ENCODE measurements at regions not wholly inside any gene's neighbourhood (a gene's known extent, or its start where the extent isn't known, plus 50 kb on each side); places are given as distances from the start of the nearest gene placed in this dataset.

DNA sequence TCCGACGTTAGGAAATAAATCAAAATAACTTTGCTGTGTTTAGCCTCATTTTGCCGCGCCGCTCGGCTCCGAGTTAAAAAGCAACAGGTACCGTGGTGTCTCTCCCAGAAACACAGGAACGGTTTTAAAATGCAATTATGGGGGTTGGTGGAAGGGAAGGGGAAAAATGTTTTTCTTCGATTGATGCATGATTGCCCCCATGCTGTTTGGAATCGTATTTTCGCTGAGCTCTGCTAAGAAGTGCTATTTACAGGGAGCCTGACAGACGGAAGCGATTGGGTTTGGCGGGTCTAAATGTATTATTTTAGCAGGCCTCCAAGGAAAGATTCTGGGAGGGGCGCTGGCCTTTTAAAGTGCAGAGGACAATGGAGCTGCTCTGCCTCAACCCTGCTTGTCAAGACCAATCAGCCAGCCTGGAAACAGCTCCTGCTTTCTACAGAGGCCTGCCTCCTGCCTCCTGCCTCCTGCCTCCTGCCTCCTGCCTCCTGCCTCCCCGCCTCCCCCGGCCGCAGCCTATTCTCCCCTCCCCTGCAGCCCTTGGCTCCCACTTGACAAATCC, 156.7 kb upstream of the TLE3 start:
- BruUV-seq (replicated peaks) = no TSS peak
- no peaks in the 10 kb centered on the region for H3K27me3 ChIP-seq (replicated peaks; ENCODE audit: insufficient read depth, low read depth, low read length, poor library complexity)
- ChIA-PET CTCF (no interaction called here), POLR2A (ENCODE audit: low non-redundant PET) (no interaction called here)
- TF ChIP-seq EZH2 (IDR thresholded peaks at IDR 0.05; ENCODE audit: borderline replicate concordance, low read depth, low read length, poor library complexity, severe bottlenecking) = no peak
- TF ChIP-seq, protein P1, sequence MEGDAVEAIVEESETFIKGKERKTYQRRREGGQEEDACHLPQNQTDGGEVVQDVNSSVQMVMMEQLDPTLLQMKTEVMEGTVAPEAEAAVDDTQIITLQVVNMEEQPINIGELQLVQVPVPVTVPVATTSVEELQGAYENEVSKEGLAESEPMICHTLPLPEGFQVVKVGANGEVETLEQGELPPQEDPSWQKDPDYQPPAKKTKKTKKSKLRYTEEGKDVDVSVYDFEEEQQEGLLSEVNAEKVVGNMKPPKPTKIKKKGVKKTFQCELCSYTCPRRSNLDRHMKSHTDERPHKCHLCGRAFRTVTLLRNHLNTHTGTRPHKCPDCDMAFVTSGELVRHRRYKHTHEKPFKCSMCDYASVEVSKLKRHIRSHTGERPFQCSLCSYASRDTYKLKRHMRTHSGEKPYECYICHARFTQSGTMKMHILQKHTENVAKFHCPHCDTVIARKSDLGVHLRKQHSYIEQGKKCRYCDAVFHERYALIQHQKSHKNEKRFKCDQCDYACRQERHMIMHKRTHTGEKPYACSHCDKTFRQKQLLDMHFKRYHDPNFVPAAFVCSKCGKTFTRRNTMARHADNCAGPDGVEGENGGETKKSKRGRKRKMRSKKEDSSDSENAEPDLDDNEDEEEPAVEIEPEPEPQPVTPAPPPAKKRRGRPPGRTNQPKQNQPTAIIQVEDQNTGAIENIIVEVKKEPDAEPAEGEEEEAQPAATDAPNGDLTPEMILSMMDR (conservative IDR thresholded peaks at IDR 0.05; ENCODE audit: low read depth, low read length) = no peak
- DNase-seq (ENCODE audit: low spot score) = no peak
- no peak overlapping the region for H3K4me3 ChIP-seq (ENCODE audit: low read depth, low read length, poor library complexity, severe bottlenecking)
- H3K36me3 ChIP-seq (ENCODE audit: insufficient read depth, low read length, poor library complexity, severe bottlenecking) = no peaks in the 10 kb centered on the region
- no peak overlapping the region for H3K27ac ChIP-seq (ENCODE audit: low read depth, low read length, poor library complexity, severe bottlenecking)
- peaks cover 11% of the 10 kb centered on the region for H3K4me1 ChIP-seq (ENCODE audit: insufficient read depth, low read length, poor library complexity, severe bottlenecking)
- H3K9me3 ChIP-seq (ENCODE audit: low read depth, low read length, poor library complexity, severe bottlenecking) = no peaks in the 10 kb centered on the region
- intact Hi-C loops (cut with micrococcal nuclease; ENCODE audit: unreplicated experiment) = no loop called here

DNA sequence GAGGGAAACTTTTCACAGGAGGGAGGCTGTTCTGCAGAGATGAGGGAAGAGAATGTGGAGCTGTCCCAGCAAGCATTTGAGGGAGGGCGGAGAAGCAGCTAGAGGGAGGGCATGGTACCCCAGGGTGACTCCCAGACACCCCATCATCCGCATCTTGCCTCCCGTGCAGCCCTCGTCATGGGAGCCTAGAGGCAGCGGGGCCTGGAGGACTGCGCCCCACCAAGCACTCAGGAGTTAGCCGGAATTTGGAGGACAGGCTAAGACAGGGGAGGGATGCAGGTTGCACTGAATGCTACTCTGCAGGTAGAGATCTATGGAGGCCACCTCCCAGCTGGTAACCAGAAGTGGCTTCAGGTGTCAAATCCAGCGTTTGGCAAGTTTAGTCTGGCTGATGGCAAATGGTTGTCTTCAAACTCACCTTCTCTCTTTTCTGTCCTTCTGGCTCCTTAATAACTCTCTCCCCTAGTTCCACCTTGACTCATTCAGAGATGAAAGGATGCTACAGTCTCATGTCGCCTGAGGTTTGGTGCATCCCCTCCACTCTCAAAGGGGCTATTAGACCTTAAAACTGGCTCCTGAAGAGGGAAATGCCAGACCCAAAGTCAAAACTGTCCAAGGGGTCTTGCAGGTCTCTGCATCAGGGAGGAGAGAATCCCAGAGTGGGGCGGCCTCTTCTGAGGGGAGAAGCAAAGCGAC, 155.9 kb upstream of the TLE3 start:
- Histone ChIP-seq H3K36me3 (ENCODE audit: insufficient read depth, low read length, poor library complexity, severe bottlenecking) (no peaks in the 10 kb centered on the region), H3K4me3 (ENCODE audit: low read depth, low read length, poor library complexity, severe bottlenecking) (no peak overlapping the region), H3K27ac (ENCODE audit: low read depth, low read length, poor library complexity, severe bottlenecking) (no peak overlapping the region), H3K9me3 (ENCODE audit: low read depth, low read length, poor library complexity, severe bottlenecking) (no peaks in the 10 kb centered on the region), H3K27me3 (replicated peaks; ENCODE audit: insufficient read depth, low read depth, low read length, poor library complexity) (no peaks in the 10 kb centered on the region), H3K4me1 (ENCODE audit: insufficient read depth, low read length, poor library complexity, severe bottlenecking) (peaks cover 8% of the 10 kb centered on the region)
- ChIA-PET CTCF (no interaction called here), POLR2A (ENCODE audit: low non-redundant PET) (no interaction called here)
- no TSS peak for BruUV-seq (replicated peaks)
- DNase-seq (ENCODE audit: low spot score) = no peak
- TF ChIP-seq, protein P1 (conservative IDR thresholded peaks at IDR 0.05; ENCODE audit: low read depth, low read length) = no peak
- no peak for TF ChIP-seq EZH2 (IDR thresholded peaks at IDR 0.05; ENCODE audit: borderline replicate concordance, low read depth, low read length, poor library complexity, severe bottlenecking)
- intact Hi-C loops (cut with micrococcal nuclease; ENCODE audit: unreplicated experiment) = no loop called here

DNA sequence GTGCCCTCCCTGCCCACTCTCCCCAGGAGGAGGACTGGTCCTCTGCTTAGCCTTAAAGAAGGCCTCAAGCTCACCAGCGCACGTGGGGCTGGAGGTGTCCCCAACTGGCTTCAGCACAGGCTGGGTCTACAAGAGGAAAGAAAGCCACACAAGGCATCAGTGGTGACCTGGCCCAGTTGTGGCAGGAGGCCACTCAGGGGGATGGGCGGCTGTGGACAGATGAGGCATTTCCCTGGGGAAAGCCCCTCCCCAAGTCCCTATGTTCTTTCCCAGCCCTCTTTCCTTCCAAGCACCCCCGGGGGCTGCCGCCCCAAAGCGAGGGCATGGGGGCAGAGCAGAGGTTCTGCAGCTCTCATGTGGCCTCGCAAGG, 155.2 kb upstream of the TLE3 start:
- CTCF ChIA-PET = no interaction called here
- no TSS peak for BruUV-seq (replicated peaks)

More for the DNA sequence above, 155.2 kb upstream of the TLE3 start:
- Histone ChIP-seq H3K4me1 (ENCODE audit: insufficient read depth, low read length, poor library complexity, severe bottlenecking) (peaks cover 14% of the 10 kb centered on the region), H3K27me3 (replicated peaks; ENCODE audit: insufficient read depth, low read depth, low read length, poor library complexity) (no peaks in the 10 kb centered on the region), H3K9me3 (ENCODE audit: low read depth, low read length, poor library complexity, severe bottlenecking) (no peaks in the 10 kb centered on the region), H3K27ac (ENCODE audit: low read depth, low read length, poor library complexity, severe bottlenecking) (no peak overlapping the region), H3K4me3 (ENCODE audit: low read depth, low read length, poor library complexity, severe bottlenecking) (no peak overlapping the region), H3K36me3 (ENCODE audit: insufficient read depth, low read length, poor library complexity, severe bottlenecking) (no peaks in the 10 kb centered on the region)
- POLR2A ChIA-PET (ENCODE audit: low non-redundant PET) = no interaction called here
- intact Hi-C loops (cut with micrococcal nuclease; ENCODE audit: unreplicated experiment) = no loop called here
- DNase-seq (ENCODE audit: low spot score) = no peak
- TF ChIP-seq, protein P1 (conservative IDR thresholded peaks at IDR 0.05; ENCODE audit: low read depth, low read length) = no peak
- no peak for TF ChIP-seq EZH2 (IDR thresholded peaks at IDR 0.05; ENCODE audit: borderline replicate concordance, low read depth, low read length, poor library complexity, severe bottlenecking)

Data from A673 (cell line).